ENCODE measurements at regions not wholly inside any gene's neighbourhood (a gene's known extent, or its start where the extent isn't known, plus 50 kb on each side); places are given as distances from the start of the nearest gene placed in this dataset.

- no peaks in the 10 kb centered on the region for H3K4me1 ChIP-seq (ENCODE audit: control insufficient read depth in 5 of 5, insufficient read depth in 5 of 5, low read length in 5 of 5)
- no peak overlapping the region for H3K9ac ChIP-seq (ENCODE audit: insufficient read depth in 1 of 2, low read length in 2 of 2)
- H3K4me3 ChIP-seq: no peak overlapping the region
- no peak for TF ChIP-seq CTCF (IDR thresholded peaks at IDR 0.05; ENCODE audit: control extremely low read depth, extremely low read depth)
- H3K27ac ChIP-seq (ENCODE audit: low read depth in 1 of 2, low read length in 1 of 2): no peak overlapping the region
- WGBS, 2 donors: 90 to 95% methylated on average over 2 of the region's 2 CpGs
- H3K27me3 ChIP-seq (ENCODE audit: control insufficient read depth in 3 of 3, insufficient read depth in 3 of 3, low read length in 2 of 3): no peaks in the 10 kb centered on the region
- no peaks in the 10 kb centered on the region for H3K36me3 ChIP-seq (ENCODE audit: control insufficient read depth in 4 of 4, insufficient read depth in 4 of 4, low read length in 4 of 4)
- no peak for DNase-seq
- peaks cover 0 to 6% (median 0%) of the 10 kb centered on the region in 4 donors for H3K9me3 ChIP-seq (ENCODE audit: control insufficient read depth in 4 of 4, insufficient read depth in 3 of 4, low read length in 3 of 4)
- ATAC-seq (ENCODE audit: insufficient read depth, low FRiP score): no peak
Observed at GRCh38 chr9:87827341-87827740, 55.3 kb upstream of the SPATA31E1 start.

GRCh38 chr9:87829756-87830155, 52.9 kb upstream of the SPATA31E1 start:
- no peaks in the 10 kb centered on the region for H3K27me3 ChIP-seq (ENCODE audit: control insufficient read depth in 3 of 3, insufficient read depth in 3 of 3, low read length in 2 of 3)
- no peak overlapping the region for H3K9ac ChIP-seq (ENCODE audit: insufficient read depth in 1 of 2, low read length in 2 of 2)
- DNase-seq (no peak), ATAC-seq (ENCODE audit: insufficient read depth, low FRiP score) (no peak)
- peaks cover 0 to 6% (median 0%) of the 10 kb centered on the region in 4 donors for H3K9me3 ChIP-seq (ENCODE audit: control insufficient read depth in 4 of 4, insufficient read depth in 3 of 4, low read length in 3 of 4)
- H3K4me1 ChIP-seq (ENCODE audit: control insufficient read depth in 5 of 5, insufficient read depth in 5 of 5, low read length in 5 of 5): no peaks in the 10 kb centered on the region
- 72 to 94% methylated on average over 1 of the region's 1 CpG for WGBS, 2 donors
- H3K4me3 ChIP-seq: no peak overlapping the region
- TF ChIP-seq CTCF (IDR thresholded peaks at IDR 0.05; ENCODE audit: control extremely low read depth, extremely low read depth): no peak
- no peaks in the 10 kb centered on the region for H3K36me3 ChIP-seq (ENCODE audit: control insufficient read depth in 4 of 4, insufficient read depth in 4 of 4, low read length in 4 of 4)
- no peak overlapping the region for H3K27ac ChIP-seq (ENCODE audit: low read depth in 1 of 2, low read length in 1 of 2)

GRCh38 chr9:87830446-87830845, 52.2 kb upstream of the SPATA31E1 start:
- Histone ChIP-seq H3K4me3 (no peak overlapping the region), H3K9me3 (ENCODE audit: control insufficient read depth in 4 of 4, insufficient read depth in 3 of 4, low read length in 3 of 4) (peaks cover 0 to 6% (median 0%) of the 10 kb centered on the region in 4 donors), H3K9ac (ENCODE audit: insufficient read depth in 1 of 2, low read length in 2 of 2) (no peak overlapping the region), H3K4me1 (ENCODE audit: control insufficient read depth in 5 of 5, insufficient read depth in 5 of 5, low read length in 5 of 5) (no peaks in the 10 kb centered on the region), H3K27me3 (ENCODE audit: control insufficient read depth in 3 of 3, insufficient read depth in 3 of 3, low read length in 2 of 3) (no peaks in the 10 kb centered on the region), H3K27ac (ENCODE audit: low read depth in 1 of 2, low read length in 1 of 2) (no peak overlapping the region), H3K36me3 (ENCODE audit: control insufficient read depth in 4 of 4, insufficient read depth in 4 of 4, low read length in 4 of 4) (no peaks in the 10 kb centered on the region)
- DNase-seq: no peak
- ATAC-seq (ENCODE audit: insufficient read depth, low FRiP score): no peak
- WGBS, 2 donors: 55 to 63% methylated on average over 3 of the region's 3 CpGs
- no peak for TF ChIP-seq CTCF (IDR thresholded peaks at IDR 0.05; ENCODE audit: control extremely low read depth, extremely low read depth)

- 87 to 88% methylated on average over 1 of the region's 1 CpG for WGBS, 2 donors
- Histone ChIP-seq H3K9ac (ENCODE audit: insufficient read depth in 1 of 2, low read length in 2 of 2) (no peak overlapping the region), H3K9me3 (ENCODE audit: control insufficient read depth in 4 of 4, insufficient read depth in 3 of 4, low read length in 3 of 4) (peaks cover 0 to 6% (median 0%) of the 10 kb centered on the region in 4 donors), H3K4me3 (no peak overlapping the region), H3K36me3 (ENCODE audit: control insufficient read depth in 4 of 4, insufficient read depth in 4 of 4, low read length in 4 of 4) (no peaks in the 10 kb centered on the region), H3K4me1 (ENCODE audit: control insufficient read depth in 5 of 5, insufficient read depth in 5 of 5, low read length in 5 of 5) (no peaks in the 10 kb centered on the region), H3K27ac (ENCODE audit: low read depth in 1 of 2, low read length in 1 of 2) (no peak overlapping the region), H3K27me3 (ENCODE audit: control insufficient read depth in 3 of 3, insufficient read depth in 3 of 3, low read length in 2 of 3) (no peaks in the 10 kb centered on the region)
- ATAC-seq (ENCODE audit: insufficient read depth, low FRiP score) (no peak), DNase-seq (no peak)
- no peak for TF ChIP-seq CTCF (IDR thresholded peaks at IDR 0.05; ENCODE audit: control extremely low read depth, extremely low read depth)
Observed at GRCh38 chr9:87831159-87831558, 51.5 kb upstream of the SPATA31E1 start.
